Kidney tubule cell (primary cell): ENCODE measurements at regions not wholly inside any gene's neighbourhood (a gene's known extent, or its start where the extent isn't known, plus 50 kb on each side); places are given as distances from the start of the nearest gene placed in this dataset.
A peak's percentile ranks its signal among the peaks of the same experiment; 100 is the strongest.

Experiments
- DNase-seq: peaks from one replicate; pipeline ENCODE4 v3.0.0-alpha.2; 2018; ENCODE audit warnings: low spot score

DNA sequence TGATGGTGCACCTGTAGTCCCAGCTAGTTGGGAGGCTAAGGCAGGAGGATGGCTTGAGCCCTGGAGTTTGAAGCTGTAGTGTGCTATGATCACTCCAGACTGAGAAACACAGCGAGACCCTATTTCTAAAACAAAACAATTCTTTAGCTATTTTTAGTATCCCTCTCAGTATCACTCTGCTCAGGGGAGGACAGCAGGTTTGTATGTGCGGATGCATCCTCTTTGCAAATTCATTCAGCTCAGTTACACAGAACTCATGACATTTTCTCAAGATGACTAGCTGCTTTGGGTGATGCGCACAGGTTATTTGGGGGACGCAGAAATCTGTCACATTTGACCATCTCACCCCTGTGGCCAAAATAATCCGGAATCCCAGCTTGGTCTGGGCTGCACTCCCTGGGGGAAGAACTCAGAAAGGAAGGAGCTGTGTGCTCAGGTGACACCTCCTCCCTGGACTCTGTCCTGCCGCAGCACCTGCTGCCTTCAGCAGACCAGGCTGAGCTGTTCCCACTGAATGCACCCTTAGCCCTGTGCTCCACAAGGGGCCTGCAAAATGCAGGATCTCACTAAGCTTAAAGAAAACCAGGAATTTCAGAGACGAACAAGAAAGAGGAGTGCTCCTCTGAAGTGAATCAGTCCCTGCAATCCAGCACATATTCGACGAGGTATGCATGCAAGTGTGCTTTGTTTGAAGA, 89.5 kb upstream of the PGBD5 start:
- no peak for DNase-seq

DNA sequence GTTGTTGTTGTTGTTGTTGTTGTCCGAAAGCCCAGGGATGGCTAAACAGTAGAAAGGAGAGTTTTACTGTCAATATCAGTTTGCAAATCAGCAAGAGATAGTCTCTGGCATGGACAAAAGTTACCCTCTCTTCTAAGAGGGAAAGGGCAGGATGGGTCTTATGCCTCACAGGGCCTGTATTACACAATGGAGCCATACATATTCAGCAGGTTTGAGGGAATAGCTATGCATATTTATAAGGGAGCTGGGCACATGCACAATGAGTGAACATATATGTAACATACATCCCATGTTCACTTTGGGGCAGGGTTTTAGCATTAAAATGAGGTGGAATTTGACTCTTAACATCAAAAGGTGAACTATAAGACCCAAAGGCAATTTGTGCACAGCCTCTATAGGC, 84.4 kb upstream of the PGBD5 start:
- DNase-seq: no peak

DNA sequence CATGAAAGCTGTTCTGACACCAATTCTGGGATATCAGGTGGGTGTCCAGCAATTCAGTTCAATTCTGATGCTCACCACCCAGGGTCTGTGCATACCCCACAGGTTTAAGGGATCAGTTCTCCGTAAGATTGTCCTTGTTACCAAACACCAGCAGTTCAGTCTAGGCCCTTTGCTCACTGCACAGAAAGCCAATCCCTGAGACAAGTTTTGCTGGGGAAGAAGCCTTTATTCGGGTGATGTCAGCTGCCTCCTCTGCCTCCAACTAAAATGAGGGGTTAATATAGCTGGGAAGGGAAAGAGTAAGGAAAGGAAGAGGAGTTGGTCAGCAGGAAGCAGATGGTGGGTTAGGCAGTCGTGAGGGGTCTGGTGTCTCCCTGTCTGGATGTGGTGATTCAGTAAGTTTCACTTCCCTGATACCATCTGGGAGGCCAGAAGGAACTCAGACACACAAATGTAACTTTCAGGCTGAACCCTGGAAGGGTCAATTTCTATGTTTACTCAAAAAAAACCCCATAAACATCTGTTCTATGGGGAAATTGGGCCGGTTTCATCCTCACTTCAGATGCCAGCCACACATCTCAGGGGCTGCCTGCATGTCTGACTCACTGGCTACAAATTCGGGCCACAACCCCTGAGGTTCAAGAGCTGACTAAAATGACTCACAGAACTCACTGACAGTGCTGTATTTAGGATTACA, 83.3 kb upstream of the PGBD5 start:
- peak; percentile 97 for DNase-seq

DNA sequence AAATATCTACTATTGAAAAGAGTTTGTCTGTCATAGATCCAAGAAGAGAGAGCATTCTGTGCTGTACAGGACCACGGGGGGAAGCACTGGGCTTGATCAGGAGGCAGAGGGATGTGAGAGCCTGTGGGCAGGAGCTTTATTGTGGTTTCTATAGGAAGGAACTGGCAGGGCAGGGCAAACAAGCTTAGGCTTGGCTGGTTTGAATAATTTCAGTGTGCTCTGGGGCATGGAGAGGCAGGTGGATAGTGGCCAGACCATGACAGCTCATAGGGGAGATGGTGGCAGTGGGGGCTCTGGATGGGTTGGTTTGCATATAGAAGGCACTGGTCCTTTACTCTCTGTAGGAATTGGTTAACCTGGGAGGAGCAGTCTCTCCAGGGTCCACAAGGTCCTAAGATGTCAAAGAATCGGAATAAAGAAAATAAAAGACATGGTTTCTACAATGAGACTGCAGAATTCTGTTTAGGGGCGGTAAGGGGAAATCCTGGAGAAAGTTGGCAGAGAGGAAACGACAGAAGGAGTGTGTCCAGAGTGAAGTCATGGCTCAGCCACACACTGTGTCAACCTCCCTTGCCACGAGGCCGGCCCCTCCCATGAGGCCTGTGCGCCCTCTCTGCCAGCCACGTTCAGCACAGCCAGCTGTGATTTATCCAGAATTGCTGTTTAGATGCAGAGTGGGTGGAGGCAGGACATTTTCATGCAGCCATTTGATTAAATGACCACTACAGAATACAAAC, 81.7 kb upstream of the PGBD5 start:
- DNase-seq: peak; percentile 86

DNA sequence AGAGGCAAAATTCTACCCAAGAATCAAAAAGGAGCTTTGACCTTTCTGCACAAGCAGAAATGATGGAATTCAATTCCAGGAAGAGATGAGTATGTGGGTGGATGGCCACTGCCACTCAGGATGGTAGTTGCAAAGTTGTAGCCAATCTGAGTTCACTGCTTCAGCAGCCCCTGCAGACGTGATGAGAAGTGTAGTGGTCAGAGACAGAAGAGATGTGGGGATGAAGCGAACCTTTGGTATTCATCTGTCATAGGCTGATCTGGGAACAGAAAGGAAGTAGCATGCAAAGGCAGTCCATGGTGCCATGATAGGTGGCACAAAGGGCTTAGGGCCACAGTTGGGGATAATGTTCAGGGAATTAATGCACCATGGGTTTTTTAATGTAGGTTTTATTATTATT, 81.1 kb upstream of the PGBD5 start:
- peak; percentile 77 for DNase-seq

DNA sequence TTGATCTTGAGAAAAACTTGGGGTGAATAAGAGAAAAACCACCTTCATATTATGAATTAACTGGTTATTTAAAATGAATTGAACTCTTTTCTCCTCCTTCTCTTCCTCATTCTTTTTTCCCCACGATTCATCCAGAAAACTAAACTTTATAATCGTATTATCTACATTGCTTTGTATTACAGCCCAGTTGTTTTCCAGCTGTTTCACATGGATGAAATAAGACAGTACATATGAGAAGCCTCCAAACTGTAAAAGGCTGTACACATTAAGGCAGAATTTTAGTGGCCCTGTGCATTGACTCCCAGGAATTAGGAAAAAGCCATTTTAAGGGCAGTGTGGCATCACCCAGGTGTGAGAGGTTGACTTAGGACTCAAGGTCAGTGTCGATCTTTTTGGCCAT, 80.3 kb upstream of the PGBD5 start:
- no peak for DNase-seq

DNA sequence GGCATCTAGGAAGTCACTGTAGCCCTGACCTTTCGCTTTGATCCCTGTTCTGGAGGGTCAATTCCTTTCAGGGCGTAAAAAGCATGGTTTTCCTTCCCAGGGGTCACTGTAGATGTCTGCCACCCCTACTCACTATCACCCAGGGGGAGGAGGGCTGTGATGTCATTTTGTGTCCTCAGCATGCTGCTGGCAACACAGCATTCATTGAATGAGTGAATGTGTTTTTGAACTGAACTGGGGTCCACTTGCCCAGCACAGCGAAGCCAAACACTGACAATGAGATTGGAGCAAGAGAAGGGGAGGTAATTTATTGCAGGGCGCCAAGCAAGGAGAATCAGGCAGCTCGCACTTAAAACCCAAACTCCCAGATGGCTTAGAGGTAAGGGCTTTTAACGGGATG, 78.2 kb upstream of the PGBD5 start:
- no peak for DNase-seq

DNA sequence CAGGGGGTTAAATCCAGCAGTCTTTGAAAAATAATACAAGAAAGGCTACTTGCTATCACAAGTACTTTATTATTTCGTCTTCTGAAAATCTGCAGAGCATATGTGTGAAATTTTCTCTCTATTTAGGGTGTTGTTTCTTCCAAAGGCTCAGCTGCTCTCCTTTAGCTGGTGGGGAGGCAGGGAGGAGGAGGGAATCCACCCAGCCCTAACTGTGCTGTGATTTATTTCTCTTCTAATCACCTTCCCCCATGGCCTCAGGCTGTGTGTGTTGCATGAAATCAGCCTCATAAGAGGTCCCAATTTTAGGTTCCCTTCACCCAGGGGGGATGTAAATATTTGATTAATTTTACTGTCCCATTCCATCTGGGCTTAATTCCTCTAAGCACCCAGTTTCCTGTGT, 77.6 kb upstream of the PGBD5 start:
- no peak for DNase-seq

DNA sequence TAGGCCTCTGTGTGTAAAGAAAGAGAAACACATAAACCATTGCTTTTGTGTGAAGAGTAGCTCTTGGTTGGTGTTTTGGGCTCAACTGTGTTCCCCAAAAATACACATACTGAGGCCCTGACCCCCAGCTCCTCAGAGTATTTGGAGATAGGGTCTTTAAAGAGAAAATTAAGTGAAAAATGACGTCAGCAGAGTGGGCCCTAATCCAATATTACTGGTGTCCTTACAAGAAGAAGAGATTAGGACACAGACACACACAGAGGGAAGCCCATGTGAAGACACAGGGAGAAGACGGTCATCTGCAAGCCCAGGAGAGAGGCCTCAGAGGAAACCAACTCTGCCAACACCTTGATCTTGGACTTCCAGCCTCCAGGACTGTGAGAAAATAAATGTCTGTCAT, 76.9 kb upstream of the PGBD5 start:
- no peak for DNase-seq

DNA sequence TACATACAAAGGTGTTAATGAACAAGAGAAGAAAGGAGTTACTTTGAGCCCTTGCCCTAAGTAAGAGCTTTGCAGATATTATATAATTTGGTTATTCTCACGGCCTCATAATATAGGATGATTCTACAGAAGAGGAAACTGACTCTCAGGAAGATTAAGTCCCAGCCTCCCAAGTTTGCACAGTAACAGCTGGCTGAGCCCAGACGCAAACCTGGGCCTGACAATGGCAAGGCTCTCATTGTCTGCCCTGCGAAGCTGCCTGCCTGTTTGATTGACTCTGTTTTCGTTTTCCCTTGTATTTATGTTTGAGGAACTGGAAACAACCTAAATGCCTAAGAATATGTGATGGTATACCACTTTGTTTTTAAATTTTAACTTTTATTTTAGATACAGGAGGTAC, 76.2 kb upstream of the PGBD5 start:
- DNase-seq: no peak

DNA sequence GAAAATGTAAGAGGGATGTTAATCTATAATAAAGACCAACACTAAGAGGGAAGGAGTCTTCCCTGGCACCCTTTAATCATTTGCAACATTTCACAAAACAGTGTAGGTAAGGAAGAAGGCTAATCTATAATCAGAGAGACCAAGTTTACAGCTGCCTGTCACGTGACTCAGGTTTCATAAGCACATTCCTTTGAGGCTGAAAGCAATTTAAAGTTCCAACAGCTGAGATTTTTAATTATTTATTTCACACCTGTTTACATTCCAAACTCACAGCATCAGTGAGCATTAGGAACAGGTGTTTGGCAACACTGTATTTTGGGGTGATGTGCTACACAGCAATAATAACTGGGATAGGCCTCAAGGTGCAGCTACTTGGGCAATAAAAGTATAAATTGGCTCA, 75.7 kb upstream of the PGBD5 start:
- DNase-seq: peak; percentile 78

DNA sequence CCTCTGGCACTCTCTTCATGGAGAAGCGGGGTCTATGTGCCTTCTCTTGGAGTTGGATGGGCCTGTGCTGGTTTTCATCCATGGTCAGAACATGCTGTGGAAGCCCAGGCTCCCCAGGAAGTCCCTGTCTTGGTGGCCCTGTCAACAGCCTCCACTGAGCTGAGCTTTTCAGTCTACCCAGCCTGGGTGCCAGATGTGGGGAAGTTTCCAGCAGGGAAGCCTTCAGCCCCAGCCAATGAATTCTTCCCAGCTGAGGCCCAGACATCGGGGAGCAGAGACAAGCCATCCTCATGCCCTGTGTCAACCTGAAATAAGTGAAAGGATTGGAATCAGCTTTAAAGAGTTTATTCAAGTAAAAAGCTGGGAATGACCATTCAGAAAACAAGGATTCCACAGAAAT, 75.1 kb upstream of the PGBD5 start:
- DNase-seq: no peak

DNA sequence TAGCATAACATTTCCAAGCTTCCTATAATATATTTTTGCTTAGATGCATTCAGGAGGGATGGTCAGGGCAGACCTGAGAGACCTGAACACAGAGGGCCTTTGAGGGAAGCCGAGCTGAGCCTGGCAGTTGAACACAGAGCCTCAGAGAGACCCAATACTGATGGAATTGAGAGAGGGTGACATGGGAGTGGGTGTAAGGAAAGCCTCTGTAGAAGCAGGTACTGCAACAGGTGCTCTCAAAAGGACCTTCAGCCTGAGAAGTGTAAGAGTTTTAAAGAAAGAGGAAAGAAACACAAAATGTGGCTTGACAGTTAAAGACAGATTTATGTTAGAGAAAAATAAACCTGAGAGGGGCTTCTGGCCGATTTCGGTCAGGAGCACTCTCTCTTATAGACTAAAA, 73.9 kb upstream of the PGBD5 start:
- DNase-seq: no peak

DNA sequence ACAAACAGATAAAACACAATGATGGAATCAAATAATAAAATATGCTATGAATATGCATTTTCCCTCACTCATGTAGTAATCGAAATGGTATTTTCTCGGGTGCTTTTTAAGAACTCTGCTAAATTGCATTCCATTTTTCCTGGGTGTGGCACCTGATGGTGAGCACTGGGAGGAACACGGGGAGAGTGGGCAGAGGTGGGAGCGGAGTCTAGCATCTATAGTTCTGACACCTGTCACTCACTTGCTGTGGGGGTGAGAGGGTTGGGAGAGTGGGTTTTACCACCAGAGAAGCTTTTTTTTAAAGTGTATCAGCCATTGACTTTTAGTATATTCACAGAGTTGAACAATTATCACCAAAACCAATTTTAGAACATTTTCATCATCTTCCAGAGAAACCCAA, 73.4 kb upstream of the PGBD5 start:
- no peak for DNase-seq

DNA sequence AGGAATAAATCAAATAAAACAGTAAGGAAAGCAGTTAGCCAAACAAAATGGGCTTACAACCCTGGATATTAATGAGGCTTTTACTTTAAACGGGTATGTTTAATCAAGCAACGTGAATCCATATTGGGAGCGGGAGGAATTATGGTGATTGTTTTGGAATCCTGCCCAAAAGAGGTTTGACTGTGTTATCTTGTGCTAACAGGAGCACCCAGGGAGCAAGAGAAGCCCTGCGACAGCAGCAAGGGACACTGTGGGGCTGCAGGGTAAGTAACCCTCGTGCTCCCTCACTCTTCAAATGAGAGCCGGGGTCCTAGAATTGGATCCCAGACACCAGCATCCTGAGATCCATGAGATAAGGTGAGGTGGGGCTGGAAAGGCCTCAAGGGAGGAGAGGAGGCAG, 72.6 kb upstream of the PGBD5 start:
- no peak for DNase-seq

DNA sequence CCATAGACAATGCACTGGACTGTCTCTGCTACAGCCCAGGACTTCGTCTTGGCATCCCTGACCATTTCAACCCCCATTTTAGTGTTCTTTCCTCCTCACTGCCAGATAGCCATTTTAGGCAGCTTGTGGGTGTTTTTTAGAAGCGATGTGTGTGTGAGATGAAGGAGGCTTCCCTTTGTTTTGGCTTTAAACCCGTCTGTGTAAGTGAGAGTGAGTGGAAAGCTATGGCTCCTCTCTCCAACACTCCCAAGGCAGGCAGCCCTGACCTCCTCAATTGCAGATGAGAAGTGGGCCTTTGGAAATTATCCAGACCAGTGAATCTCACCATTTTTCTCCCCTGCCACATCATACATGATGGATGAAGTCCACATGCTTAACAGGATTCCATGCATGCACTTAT, 70.3 kb upstream of the PGBD5 start:
- DNase-seq: no peak

DNA sequence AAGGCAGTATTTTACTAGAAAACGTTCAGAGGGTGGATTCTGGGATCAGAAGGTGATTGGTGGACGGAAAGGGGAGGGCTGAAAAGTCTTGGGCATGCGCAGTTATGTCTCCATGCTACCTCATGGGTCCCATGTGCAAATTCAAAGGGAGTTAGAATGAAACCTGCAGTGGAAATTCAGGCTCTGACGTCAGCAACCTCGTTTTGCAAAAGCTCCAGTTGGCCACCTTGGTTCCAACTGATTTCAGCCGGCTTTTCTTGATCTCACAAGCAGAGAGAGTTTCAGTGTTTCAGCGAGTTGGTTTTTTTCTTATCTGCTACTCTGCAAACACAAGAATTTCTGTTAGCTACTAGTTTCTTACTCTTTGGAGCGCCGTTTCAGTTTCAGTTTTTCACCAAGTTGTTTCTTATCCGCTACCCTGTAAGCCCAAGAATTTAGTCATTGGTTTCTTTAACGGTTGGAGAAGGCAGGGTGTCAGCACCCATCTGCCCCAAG, 69.8 kb upstream of the PGBD5 start:
- DNase-seq: no peak

DNA sequence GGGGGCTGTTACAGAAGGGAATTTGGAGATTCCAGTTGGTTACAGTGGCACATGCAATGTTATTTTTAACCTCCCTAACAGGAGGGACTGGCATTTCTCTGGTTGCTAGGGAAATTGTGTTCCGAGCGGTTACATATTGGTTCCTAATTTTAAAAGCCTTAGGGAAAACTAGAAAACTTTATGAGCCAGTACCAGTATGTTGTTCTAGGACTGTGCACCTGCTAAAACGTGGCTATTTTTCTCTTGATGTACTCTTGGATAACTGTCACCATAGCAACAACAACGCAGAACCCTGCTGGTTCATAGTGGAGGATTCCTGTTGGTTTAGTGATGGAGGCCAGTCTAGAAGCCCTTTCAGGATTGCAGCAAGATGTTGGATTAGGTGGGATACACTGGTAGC, 68.9 kb upstream of the PGBD5 start:
- no peak for DNase-seq

DNA sequence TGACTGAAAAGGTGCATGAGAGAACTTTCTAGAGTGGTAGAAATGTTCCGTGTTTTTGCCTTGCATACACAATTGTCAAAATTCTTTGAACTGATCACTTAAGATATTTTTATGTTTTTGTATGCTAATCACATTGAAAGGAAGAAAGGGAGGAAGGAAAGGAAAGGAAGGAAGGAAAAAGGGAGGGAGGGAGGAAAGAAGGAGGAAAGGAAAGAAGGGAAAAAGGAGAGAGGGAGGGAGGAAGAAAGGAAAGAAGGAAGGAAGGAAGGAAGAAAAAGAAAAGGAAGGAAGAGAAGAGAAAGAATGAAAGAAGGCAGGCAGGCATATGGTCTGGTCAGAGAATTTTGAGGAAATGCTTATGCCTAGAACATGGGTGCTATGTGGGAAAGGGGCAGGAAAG, 68.4 kb upstream of the PGBD5 start:
- DNase-seq: no peak

DNA sequence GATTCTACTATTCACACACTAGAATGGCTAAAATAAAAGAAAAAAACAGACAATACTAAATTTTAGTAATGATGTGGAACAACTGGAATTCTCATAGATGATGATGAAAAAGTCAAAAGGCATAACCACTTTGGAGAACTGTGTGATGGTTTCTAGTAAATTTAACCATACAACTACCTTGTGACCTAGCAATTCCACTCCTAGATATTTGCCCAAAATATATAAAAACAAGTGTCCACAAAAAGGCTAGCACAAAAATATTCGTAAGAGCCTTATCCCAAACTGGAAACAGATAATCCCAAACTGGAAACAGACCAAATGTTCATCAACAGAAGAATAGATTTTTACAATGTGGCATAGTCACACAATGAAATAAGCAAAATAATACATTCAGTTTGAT, 67.9 kb upstream of the PGBD5 start:
- DNase-seq: no peak

DNA sequence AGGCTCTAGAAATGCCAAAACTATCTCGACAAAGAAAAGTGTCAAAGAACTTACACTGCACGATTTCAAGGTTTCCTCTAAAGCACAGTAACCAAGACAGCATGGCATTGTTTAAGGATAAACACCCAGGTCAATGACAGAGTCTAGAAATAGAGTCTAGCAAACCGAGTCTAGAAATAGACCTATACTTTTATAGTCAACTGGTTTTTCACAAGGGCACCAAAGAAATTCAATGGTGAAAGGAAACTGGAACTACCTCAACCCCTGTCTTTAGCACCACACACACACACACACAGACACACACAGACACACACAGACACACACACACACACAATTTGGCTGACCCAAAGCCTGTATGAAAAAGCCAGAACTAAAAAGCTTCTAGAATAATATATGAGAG, 67.1 kb upstream of the PGBD5 start:
- DNase-seq: no peak

DNA sequence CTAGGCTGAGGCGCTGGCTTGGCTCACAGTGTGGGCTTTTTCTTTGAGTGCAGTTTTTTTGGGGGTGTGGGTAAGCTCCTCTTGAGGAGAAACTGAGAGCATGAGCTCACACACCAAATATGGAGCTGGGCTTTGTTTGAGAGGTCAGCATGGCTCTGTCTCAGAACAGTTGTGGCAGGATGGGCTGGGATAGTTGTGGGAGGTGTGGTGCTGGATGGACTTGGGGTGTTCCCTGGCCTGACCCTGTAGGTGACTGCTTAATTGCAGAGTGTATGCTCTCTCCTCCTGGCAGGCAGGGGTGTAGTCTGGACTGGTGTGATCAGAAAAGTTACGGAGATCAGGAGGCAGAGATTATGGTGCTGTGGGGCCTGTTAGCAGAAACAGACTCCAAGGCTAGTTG, 64.3 kb upstream of the PGBD5 start:
- DNase-seq: no peak

DNA sequence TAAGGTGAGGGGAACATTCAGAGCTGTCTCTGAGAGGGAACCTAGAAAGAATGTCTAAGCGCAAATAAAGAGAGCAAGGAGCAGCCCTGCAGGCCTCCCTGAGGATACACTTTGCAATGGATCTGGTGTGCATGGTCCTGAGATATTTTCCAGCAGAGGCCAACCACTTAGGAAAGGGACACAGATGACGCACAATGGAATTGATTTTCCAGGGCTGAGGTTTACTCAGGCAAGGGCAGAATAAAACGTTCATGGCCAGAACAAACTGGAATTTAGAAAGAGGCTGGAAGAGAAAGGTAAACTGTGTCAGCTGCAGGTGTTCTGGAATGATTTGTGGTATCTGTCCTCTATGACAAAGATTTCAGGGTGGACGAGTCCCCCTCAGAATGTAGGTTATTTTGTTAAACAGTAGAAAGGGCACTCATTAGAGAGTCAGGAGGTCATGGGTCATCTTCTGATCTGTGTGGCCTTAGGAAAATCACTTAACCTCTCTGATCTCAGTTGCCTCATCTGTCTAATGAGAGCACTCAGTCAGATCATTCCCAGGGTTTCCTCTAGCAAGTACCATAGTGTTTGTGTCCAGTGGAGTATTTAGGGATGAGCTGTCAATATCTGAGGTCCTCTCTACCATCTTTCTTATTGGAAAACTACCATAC, 61.8 kb upstream of the PGBD5 start:
- DNase-seq: no peak
